ENCODE measurements at regions not wholly inside any gene's neighbourhood (a gene's known extent, or its start where the extent isn't known, plus 50 kb on each side); places are given as distances from the start of the nearest gene placed in this dataset.

GRCh38 chr7:84362828-84363227 is 168.2 kb upstream of the SEMA3A start:
- ChIA-PET CTCF (no interaction called here), POLR2A (no interaction called here), RAD21 (ENCODE audit: low non-redundant PET in 1 of 2, low total read pairs in 2 of 2, uncharacterized antibody in 2 of 2, unreplicated experiment in 2 of 2) (no interaction called here)
- Histone ChIP-seq H3K9me2 (ENCODE audit: insufficient read depth) (no peaks in the 10 kb centered on the region), H4K20me1 (ENCODE audit: insufficient read depth) (no peaks in the 10 kb centered on the region), H3K4me1 (ENCODE audit: control insufficient read depth in 1 of 2, insufficient read depth in 2 of 2, low read length in 2 of 2) (peaks cover 0 to 6% of the 10 kb centered on the region in 2 experiments; a peak in 2 of 4 replicates), H2AFZ (ENCODE audit: low read depth, low read length, poor library complexity, severe bottlenecking) (peak overlapping the region; percentile 44), H3K4me3 (replicated peaks in 1 of 2; ENCODE audit: low read depth in 1 of 2, low read length in 2 of 2) (no peak overlapping the region), H3K4me2 (ENCODE audit: low read length) (no peak overlapping the region), H3K36me3 (ENCODE audit: control insufficient read depth in 1 of 2, insufficient read depth in 2 of 2, low read length in 2 of 2) (no peaks in the 10 kb centered on the region), H3K27ac (ENCODE audit: low read depth, low read length) (no peak overlapping the region), H3K9me3 (ENCODE audit: control insufficient read depth in 1 of 2, insufficient read depth in 1 of 2, low read depth in 1 of 2, low read length in 2 of 2) (no peaks in the 10 kb centered on the region), H3K9ac (ENCODE audit: low read length) (no peak overlapping the region), H3K79me2 (ENCODE audit: insufficient read depth, low read length) (no peaks in the 10 kb centered on the region), H3K27me3 (ENCODE audit: insufficient read depth, low read length) (no peaks in the 10 kb centered on the region)
- intact Hi-C loops (cut with micrococcal nuclease), result no loop called here
- BruUV-seq (replicated peaks), result no TSS peak
- DNase-seq (ENCODE audit: low read depth, low spot score) (no peak), ATAC-seq (no peak)
- no peak for TF ChIP-seq ATF3 (IDR thresholded peaks at IDR 0.05)
- no peak for TF ChIP-seq YY1 (IDR thresholded peaks at IDR 0.05; ENCODE audit: extremely low read depth, insufficient replicate concordance, low read depth, low read length)
- no peak for TF ChIP-seq MAX (IDR thresholded peaks at IDR 0.05)
- TF ChIP-seq SRF (IDR thresholded peaks at IDR 0.05; ENCODE audit: low read depth), result no peak
- TF ChIP-seq EGR1 (IDR thresholded peaks at IDR 0.05; ENCODE audit: low read depth), result no peak

GRCh38 chr7:84362360-84362759 is 167.8 kb upstream of the SEMA3A start:
- H3K9me3 ChIP-seq (ENCODE audit: control insufficient read depth in 1 of 2, insufficient read depth in 1 of 2, low read depth in 1 of 2, low read length in 2 of 2), result no peaks in the 10 kb centered on the region
- intact Hi-C loops (cut with micrococcal nuclease), result no loop called here
- CTCF ChIA-PET, result no interaction called here
- H3K4me2 ChIP-seq (ENCODE audit: low read length), result no peak overlapping the region
- no peak overlapping the region for H2AFZ ChIP-seq (ENCODE audit: low read depth, low read length, poor library complexity, severe bottlenecking)
- H3K9ac ChIP-seq (ENCODE audit: low read length), result no peak overlapping the region
- no peak for DNase-seq (ENCODE audit: low read depth, low spot score)
- H3K9me2 ChIP-seq (ENCODE audit: insufficient read depth), result no peaks in the 10 kb centered on the region
- H3K36me3 ChIP-seq (ENCODE audit: control insufficient read depth in 1 of 2, insufficient read depth in 2 of 2, low read length in 2 of 2), result no peaks in the 10 kb centered on the region
- ATAC-seq, result no peak
- H3K27me3 ChIP-seq (ENCODE audit: insufficient read depth, low read length), result no peaks in the 10 kb centered on the region
- POLR2A ChIA-PET, result no interaction called here
- no peak overlapping the region for H3K4me3 ChIP-seq (replicated peaks in 1 of 2; ENCODE audit: low read depth in 1 of 2, low read length in 2 of 2)
- H3K79me2 ChIP-seq (ENCODE audit: insufficient read depth, low read length), result no peaks in the 10 kb centered on the region
- H4K20me1 ChIP-seq (ENCODE audit: insufficient read depth), result no peaks in the 10 kb centered on the region
- RAD21 ChIA-PET (ENCODE audit: low non-redundant PET in 1 of 2, low total read pairs in 2 of 2, uncharacterized antibody in 2 of 2, unreplicated experiment in 2 of 2), result no interaction called here
- no peak overlapping the region for H3K27ac ChIP-seq (ENCODE audit: low read depth, low read length)
- peaks cover 0 to 6% of the 10 kb centered on the region in 2 experiments; a peak in 2 of 4 replicates for H3K4me1 ChIP-seq (ENCODE audit: control insufficient read depth in 1 of 2, insufficient read depth in 2 of 2, low read length in 2 of 2)
- no TSS peak for BruUV-seq (replicated peaks)
- TF ChIP-seq REST (IDR thresholded peaks at IDR 0.05; ENCODE audit: low read depth) (no peak), RAD21 (IDR thresholded peaks at IDR 0.05; ENCODE audit: low read depth) (no peak), SRF (IDR thresholded peaks at IDR 0.05; ENCODE audit: low read depth) (no peak), JUND (IDR thresholded peaks at IDR 0.05) (no peak), EZH2 (IDR thresholded peaks at IDR 0.05) (no peak), EGR1 (IDR thresholded peaks at IDR 0.05; ENCODE audit: low read depth) (no peak), MAX (IDR thresholded peaks at IDR 0.05) (no peak), POLR2AphosphoS5 (IDR thresholded peaks at IDR 0.05; ENCODE audit: low read depth, low read length) (no peak), ZNF274 (IDR thresholded peaks at IDR 0.05; ENCODE audit: low read depth, low read length) (no peak), EZH2phosphoT487 (IDR thresholded peaks at IDR 0.05; ENCODE audit: borderline replicate concordance) (no peak), SP1 (IDR thresholded peaks at IDR 0.05; ENCODE audit: low read depth) (no peak), FOSL1 (IDR thresholded peaks at IDR 0.05; ENCODE audit: low read depth) (no peak), SIN3A (IDR thresholded peaks at IDR 0.05; ENCODE audit: low read depth) (no peak), TCF7L2 (IDR thresholded peaks at IDR 0.05; ENCODE audit: borderline replicate concordance, extremely low read depth, insufficient read depth, insufficient read length) (no peak)

All from HCT116 (cell line).